Smooth muscle cell (in vitro differentiated cells): ENCODE measurements at regions not wholly inside any gene's neighbourhood (a gene's known extent, or its start where the extent isn't known, plus 50 kb on each side); places are given as distances from the start of the nearest gene placed in this dataset.

ENCODE experiments used
- DNase-seq: peaks from one replicate; lab custom pipeline; 2025; ENCODE audit not compliant: unreplicated experiment; lab: John Stamatoyannopoulos, UW
- H2AFZ ChIP-seq: fragments of 200-600 bp; sonication (generic); 2 replicates; pipeline ENCODE4 v1.6.0; 2016; ENCODE audit warnings: antibody characterized with exemption, low read depth, mild to moderate bottlenecking
- H3F3A ChIP-seq: fragments of 200-600 bp; sonication (generic); 2 replicates; pipeline ENCODE4 v1.6.0; 2017; ENCODE audit warnings: antibody characterized with exemption, low read depth
- H3K27ac ChIP-seq: fragments of 200-600 bp; sonication (generic); 2 replicates; pipeline ENCODE4 v1.5.1; 2016; ENCODE audit warnings: low read depth, mild to moderate bottlenecking
- H3K27me3 ChIP-seq: fragments of 200-600 bp; sonication (generic); 2 replicates; pipeline ENCODE4 v1.6.1; 2016; ENCODE audit warnings: low read depth, mild to moderate bottlenecking
- H3K36me3 ChIP-seq: fragments of 200-600 bp; sonication (generic); 2 replicates; pipeline ENCODE4 v1.5.1; 2016; ENCODE audit warnings: low read depth
- H3K4me1 ChIP-seq: fragments of 200-600 bp; sonication (generic); 2 replicates; pipeline ENCODE4 v1.5.1; 2016; ENCODE audit warnings: low read depth
- H3K4me2 ChIP-seq: fragments of 200-600 bp; sonication (generic); 2 replicates; pipeline ENCODE4 v1.6.0; 2016; ENCODE audit warnings: mild to moderate bottlenecking
- H3K4me3 ChIP-seq: fragments of 200-600 bp; sonication (generic); 2 replicates; pipeline ENCODE4 v1.5.1; 2016; ENCODE audit warnings: mild to moderate bottlenecking
- H3K79me2 ChIP-seq: fragments of 200-600 bp; sonication (generic); 2 replicates; pipeline ENCODE4 v1.6.0; 2016; ENCODE audit warnings: low read depth, mild to moderate bottlenecking
- H3K9ac ChIP-seq: fragments of 200-600 bp; sonication (generic); 2 replicates; pipeline ENCODE4 v1.6.0; 2016; ENCODE audit warnings: low read depth
- H3K9me3 ChIP-seq: fragments of 200-600 bp; sonication (generic); replicated peaks from 2 replicates; pipeline ENCODE4 v1.5.1; 2016; ENCODE audit warnings: low read depth
- H4K20me1 ChIP-seq: fragments of 200-600 bp; sonication (generic); 2 replicates; pipeline ENCODE4 v1.6.0; 2016; ENCODE audit warnings: low read depth
- WGBS: methylation state at CpG from one replicate; pipeline ENCODE4 v1.1.7; 2016; ENCODE audit warnings: low lambda C conversion rate; 5-methylcytosine and 5-hydroxymethylcytosine counted together
- TF ChIP-seq, protein P1 (sequence below): fragments of 200-600 bp; sonication (generic); IDR thresholded peaks from 2 replicates; pipeline ENCODE4 v1.5.1; 2017; ENCODE audit warnings: borderline replicate concordance, mild to moderate bottlenecking, antibody characterized with exemption; ENCODE audit not compliant: insufficient read depth, poor library complexity, severe bottlenecking

DNA sequence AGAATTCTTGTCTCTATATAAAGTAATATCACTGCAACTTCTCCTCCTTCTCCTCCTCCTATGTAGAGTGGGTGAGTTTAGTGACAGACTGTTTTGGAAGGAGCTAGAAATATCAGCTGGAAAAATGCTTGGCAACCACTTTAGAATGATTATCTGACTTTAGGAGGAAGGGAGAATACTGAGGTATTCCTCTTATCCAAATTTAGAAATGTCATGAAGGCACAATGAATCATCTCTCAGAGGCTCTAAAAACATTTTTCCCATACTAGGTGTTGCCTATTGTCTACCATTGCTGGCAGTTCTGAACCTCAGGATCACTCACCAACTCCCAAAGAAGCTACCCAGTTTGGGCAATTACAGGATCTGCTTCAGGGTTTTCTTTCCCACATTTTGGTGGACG lies 306.6 kb upstream of the ATP2B1 start:
- 78% methylated on average over 1 of the region's 1 CpG for WGBS
- Histone ChIP-seq H3K4me1 (no peaks in the 10 kb centered on the region), H3K4me2 (no peak overlapping the region), H3K27ac (no peak overlapping the region), H4K20me1 (no peaks in the 10 kb centered on the region), H3K27me3 (no peaks in the 10 kb centered on the region), H3K36me3 (no peaks in the 10 kb centered on the region), H3K79me2 (no peaks in the 10 kb centered on the region), H3K4me3 (no peak overlapping the region), H3F3A (no peaks in the 10 kb centered on the region), H3K9ac (no peak overlapping the region), H3K9me3 (no peaks in the 10 kb centered on the region), H2AFZ (no peak overlapping the region)
- DNase-seq: no peak
- TF ChIP-seq, protein P1, sequence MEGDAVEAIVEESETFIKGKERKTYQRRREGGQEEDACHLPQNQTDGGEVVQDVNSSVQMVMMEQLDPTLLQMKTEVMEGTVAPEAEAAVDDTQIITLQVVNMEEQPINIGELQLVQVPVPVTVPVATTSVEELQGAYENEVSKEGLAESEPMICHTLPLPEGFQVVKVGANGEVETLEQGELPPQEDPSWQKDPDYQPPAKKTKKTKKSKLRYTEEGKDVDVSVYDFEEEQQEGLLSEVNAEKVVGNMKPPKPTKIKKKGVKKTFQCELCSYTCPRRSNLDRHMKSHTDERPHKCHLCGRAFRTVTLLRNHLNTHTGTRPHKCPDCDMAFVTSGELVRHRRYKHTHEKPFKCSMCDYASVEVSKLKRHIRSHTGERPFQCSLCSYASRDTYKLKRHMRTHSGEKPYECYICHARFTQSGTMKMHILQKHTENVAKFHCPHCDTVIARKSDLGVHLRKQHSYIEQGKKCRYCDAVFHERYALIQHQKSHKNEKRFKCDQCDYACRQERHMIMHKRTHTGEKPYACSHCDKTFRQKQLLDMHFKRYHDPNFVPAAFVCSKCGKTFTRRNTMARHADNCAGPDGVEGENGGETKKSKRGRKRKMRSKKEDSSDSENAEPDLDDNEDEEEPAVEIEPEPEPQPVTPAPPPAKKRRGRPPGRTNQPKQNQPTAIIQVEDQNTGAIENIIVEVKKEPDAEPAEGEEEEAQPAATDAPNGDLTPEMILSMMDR: no peak

DNA sequence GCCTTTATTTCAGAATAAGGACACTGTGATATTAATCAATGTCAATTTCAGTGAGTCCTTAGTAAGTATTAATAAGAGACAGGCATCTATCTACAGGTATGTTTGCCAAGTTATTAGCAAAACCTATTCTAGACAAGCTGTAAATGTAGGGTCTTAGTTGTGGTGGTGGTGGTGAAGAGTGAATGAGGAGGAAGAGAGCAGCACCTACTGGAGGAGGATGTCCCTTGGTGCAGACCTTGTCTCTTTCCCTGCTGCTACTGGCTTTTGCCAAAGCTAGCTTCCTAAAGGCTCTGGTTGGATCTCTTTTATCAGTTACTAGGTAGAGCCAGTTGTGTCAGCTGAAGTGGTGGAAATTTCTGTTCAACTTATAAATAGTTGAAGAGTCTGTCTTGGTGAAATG lies 304.8 kb upstream of the ATP2B1 start:
- Histone ChIP-seq H3F3A (no peaks in the 10 kb centered on the region), H3K4me2 (no peak overlapping the region), H3K27me3 (no peaks in the 10 kb centered on the region), H3K27ac (no peak overlapping the region), H3K36me3 (no peaks in the 10 kb centered on the region), H3K9ac (no peak overlapping the region), H4K20me1 (no peaks in the 10 kb centered on the region), H3K79me2 (no peaks in the 10 kb centered on the region), H2AFZ (no peak overlapping the region), H3K4me3 (no peak overlapping the region), H3K4me1 (no peaks in the 10 kb centered on the region), H3K9me3 (no peaks in the 10 kb centered on the region)
- DNase-seq: no peak
- TF ChIP-seq, protein P1: no peak

DNA sequence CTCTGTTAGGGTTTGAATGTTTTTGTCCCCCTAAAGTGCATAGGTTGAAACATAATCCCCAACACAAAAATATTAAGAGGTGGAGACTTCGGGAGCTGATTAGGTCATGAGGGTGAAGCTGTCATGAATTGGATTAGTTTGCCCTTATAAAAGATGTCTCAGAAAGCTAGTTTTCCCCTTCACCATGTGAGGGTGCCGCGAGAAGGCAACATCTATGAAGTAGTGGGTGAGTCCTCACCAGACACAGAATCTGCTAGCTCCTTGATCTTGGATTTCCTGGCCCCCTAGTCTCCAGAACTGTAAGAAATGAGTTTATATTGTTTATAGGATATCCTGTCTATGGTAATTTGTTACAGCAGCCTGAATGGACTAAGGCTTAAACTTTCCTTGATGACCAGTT lies 301.5 kb upstream of the ATP2B1 start:
- Histone ChIP-seq H3K4me3 (no peak overlapping the region), H3K4me1 (no peaks in the 10 kb centered on the region), H3K9me3 (no peaks in the 10 kb centered on the region), H3K4me2 (no peak overlapping the region), H3K36me3 (no peaks in the 10 kb centered on the region), H3K79me2 (no peaks in the 10 kb centered on the region), H4K20me1 (no peaks in the 10 kb centered on the region), H3K27ac (no peak overlapping the region), H3F3A (no peaks in the 10 kb centered on the region), H3K27me3 (no peaks in the 10 kb centered on the region), H3K9ac (no peak overlapping the region), H2AFZ (no peak overlapping the region)
- DNase-seq: no peak
- TF ChIP-seq, protein P1: no peak
- WGBS: 59% methylated on average over 3 of the region's 3 CpGs

DNA sequence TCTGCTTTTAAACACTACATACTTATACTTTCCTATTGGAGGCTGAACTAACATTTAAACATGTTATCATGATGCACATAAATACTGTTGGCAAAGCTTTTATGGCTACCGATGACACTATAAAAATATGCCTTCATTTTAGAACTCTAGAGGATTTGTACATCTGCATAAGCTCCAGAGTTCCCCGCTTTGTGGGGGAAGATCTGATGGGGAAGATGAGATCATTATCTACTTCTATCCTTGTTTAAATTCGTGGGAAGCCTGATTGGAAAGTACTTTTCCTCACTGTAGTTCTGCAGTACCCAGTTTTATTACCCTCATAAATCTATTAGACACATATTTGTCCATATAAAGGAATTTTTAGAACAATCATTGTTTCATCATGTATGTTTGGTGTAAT lies 299.6 kb upstream of the ATP2B1 start:
- Histone ChIP-seq H3K9ac (no peak overlapping the region), H3F3A (no peaks in the 10 kb centered on the region), H3K27me3 (no peaks in the 10 kb centered on the region), H3K4me3 (no peak overlapping the region), H3K4me2 (no peak overlapping the region), H3K79me2 (no peaks in the 10 kb centered on the region), H3K27ac (no peak overlapping the region), H3K36me3 (no peaks in the 10 kb centered on the region), H3K9me3 (no peaks in the 10 kb centered on the region), H2AFZ (no peak overlapping the region), H3K4me1 (peaks cover 11% of the 10 kb centered on the region), H4K20me1 (no peaks in the 10 kb centered on the region)
- TF ChIP-seq, protein P1: no peak
- WGBS: 48% methylated on average over 3 of the region's 3 CpGs
- DNase-seq: no peak
